ENCODE measurements at regions not wholly inside any gene's neighbourhood (a gene's known extent, or its start where the extent isn't known, plus 50 kb on each side); places are given as distances from the start of the nearest gene placed in this dataset.

- TF ChIP-seq POLR2AphosphoS5 (IDR thresholded peaks at IDR 0.05; ENCODE audit: borderline replicate concordance, low read depth, low read length), result no peak
- no peak for TF ChIP-seq EZH2 (IDR thresholded peaks at IDR 0.05)
- TF ChIP-seq FOXP2 (optimal IDR thresholded peaks at IDR 0.05; ENCODE audit: control extremely low read depth, extremely low read length, insufficient read depth), result no peak
Measured at GRCh38 chr4:41381384-41381783, 124.7 kb downstream of the UCHL1 start.
